HUES64 (cell line): ENCODE measurements at regions not wholly inside any gene's neighbourhood (a gene's known extent, or its start where the extent isn't known, plus 50 kb on each side); places are given as distances from the start of the nearest gene placed in this dataset.
"Not testable (repeated sequence)": the region's sequence is repeated elsewhere in the genome, so short reads cannot be mapped to it uniquely, and the experiment has no call there.

Experiments used
- H3K27ac ChIP-seq: 2 replicates; pipeline ENCODE4 v1.7.0; 2013; ENCODE audit warnings: low read depth, low read length, inconsistent platforms
- H3K27me3 ChIP-seq: 2 replicates; pipeline ENCODE4 v1.6.1; 2013; ENCODE audit warnings: mild to moderate bottlenecking, low read length; ENCODE audit not compliant: insufficient read depth
- H3K36me3 ChIP-seq: 2 replicates; pipeline ENCODE4 v1.6.1; 2013; ENCODE audit warnings: mild to moderate bottlenecking, low read length; ENCODE audit not compliant: insufficient read depth
- H3K4me1 ChIP-seq: 2 replicates; pipeline ENCODE4 v1.6.1; 2013; ENCODE audit warnings: mild to moderate bottlenecking, low read length, moderate library complexity; ENCODE audit not compliant: insufficient read depth
- H3K4me3 ChIP-seq: 2 replicates; pipeline ENCODE4 v1.5.1; 2013; ENCODE audit warnings: mild to moderate bottlenecking, low read length, moderate library complexity
- H3K9ac ChIP-seq: 2 replicates; pipeline ENCODE4 v1.6.1; 2013; ENCODE audit warnings: mild to moderate bottlenecking, low read depth, low read length
- H3K9me3 ChIP-seq: 2 replicates; pipeline ENCODE4 v1.6.1; 2013; ENCODE audit warnings: low read depth, low read length; ENCODE audit not compliant: insufficient read depth
- WGBS: fragments of 150-250, 120-280 bp; methylation state at CpG from one replicate; pipeline ENCODE4 v1.1.7; 2013; ENCODE audit warnings: missing lambda C conversion rate; 5-methylcytosine and 5-hydroxymethylcytosine counted together

DNA sequence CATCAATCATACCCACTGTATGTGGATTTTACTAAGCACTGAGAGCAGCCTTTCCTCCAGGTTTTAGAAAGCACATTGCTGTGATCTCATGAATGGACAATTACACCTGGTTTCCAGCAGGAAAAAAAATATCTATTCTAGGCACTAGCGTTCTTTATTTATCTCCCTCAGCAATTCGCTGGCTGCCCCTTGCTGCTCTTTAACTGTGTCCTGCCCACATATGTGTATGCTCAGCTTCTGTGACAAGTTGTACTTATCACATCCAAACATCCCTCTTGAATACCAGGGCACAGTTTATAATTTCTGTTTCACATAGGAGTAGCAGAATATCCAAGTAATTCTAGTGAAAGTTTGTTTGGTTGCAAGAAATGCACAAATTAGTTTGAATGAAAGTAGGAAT lies 146.8 kb downstream of the USP46 start:
- Histone ChIP-seq H3K9me3 (no peaks in the 10 kb centered on the region), H3K36me3 (no peaks in the 10 kb centered on the region), H3K27ac (no peak overlapping the region), H3K4me1 (no peaks in the 10 kb centered on the region), H3K4me3 (no peak overlapping the region), H3K9ac (no peak overlapping the region), H3K27me3 (no peaks in the 10 kb centered on the region)
- WGBS: 92% methylated on average over 2 of the region's 2 CpGs

DNA sequence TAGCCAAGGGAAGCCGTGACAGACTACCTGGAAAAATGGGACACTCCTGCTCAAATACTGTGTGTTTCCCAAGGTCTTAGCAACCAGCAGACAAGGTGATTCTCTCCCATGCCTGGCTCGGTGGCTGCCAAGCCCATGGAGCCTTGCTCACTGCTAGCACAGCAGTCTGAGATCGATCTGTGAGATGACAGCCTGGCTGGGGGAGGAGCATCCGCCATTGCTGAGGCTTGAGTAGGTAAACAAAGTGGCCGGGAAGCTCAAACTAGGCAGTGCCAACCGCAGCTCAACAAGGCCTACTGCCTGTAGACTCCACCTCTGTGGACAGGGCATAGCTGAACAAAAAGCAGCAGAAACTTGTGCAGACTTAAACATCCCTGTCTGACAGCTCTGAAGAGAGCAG lies 137.0 kb downstream of the USP46 start:
- H3K9ac ChIP-seq, H3K9me3 ChIP-seq, H3K27me3 ChIP-seq, H3K36me3 ChIP-seq, H3K4me1 ChIP-seq, H3K4me3 ChIP-seq, H3K27ac ChIP-seq: not testable (repeated sequence)
- 83% methylated on average over 6 of the region's 6 CpGs for WGBS

DNA sequence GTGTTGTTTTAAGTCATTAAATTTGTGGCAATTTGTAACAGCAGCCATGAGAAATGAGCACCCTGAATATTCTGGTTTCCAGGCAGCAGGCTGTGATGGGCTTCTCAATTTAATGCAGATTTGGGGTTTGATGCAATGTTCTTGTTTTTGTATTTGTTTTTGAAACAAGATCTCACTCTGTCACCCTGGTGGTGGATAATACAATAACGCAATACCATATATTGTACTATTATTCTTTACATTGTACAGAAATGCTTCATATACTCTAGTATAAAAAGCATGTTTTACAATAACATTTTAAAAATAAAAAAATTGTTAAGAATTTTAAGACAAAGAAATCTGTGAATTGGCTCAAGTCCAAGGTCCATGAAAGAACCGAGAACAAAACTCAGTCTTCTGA lies 129.1 kb downstream of the USP46 start:
- Histone ChIP-seq H3K36me3 (no peaks in the 10 kb centered on the region), H3K27me3 (no peaks in the 10 kb centered on the region), H3K27ac (no peak overlapping the region), H3K9me3 (0 out of 2 replicates have a peak, but pooled peaks cover 7% of the 10 kb centered on the region), H3K9ac (no peak overlapping the region), H3K4me1 (no peaks in the 10 kb centered on the region), H3K4me3 (no peak overlapping the region)
- 100% methylated on average over 1 of the region's 2 CpGs for WGBS

DNA sequence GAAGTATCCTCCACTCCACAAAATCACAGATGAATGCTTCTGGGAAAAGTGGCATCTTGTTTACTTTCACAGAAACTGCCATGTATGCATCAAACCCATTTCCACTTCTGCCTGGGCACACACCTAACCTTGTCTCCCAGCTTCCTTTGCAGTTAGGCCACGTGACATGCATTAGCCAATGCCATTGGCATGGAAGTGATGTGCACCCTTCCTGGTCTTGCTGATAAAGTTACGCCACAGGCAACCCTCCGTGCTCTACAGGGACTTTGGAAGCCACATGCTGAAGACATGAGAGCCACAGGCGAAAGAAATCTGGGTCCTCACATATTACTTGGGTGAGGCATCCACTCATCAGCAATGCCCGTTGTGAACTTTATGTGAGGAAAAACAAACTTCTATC lies 123.3 kb downstream of the USP46 start:
- 94% methylated on average over 5 of the region's 5 CpGs for WGBS
- no peak overlapping the region for H3K9ac ChIP-seq
- H3K27me3 ChIP-seq: no peaks in the 10 kb centered on the region

More for the DNA sequence above, 123.3 kb downstream of the USP46 start:
- Histone ChIP-seq H3K9me3 (0 out of 2 replicates have a peak, but pooled peaks cover 7% of the 10 kb centered on the region), H3K4me1 (no peaks in the 10 kb centered on the region), H3K36me3 (no peaks in the 10 kb centered on the region), H3K27ac (no peak overlapping the region), H3K4me3 (no peak overlapping the region)
